ENCODE measurements at regions not wholly inside any gene's neighbourhood (a gene's known extent, or its start where the extent isn't known, plus 50 kb on each side); places are given as distances from the start of the nearest gene placed in this dataset.

DNA sequence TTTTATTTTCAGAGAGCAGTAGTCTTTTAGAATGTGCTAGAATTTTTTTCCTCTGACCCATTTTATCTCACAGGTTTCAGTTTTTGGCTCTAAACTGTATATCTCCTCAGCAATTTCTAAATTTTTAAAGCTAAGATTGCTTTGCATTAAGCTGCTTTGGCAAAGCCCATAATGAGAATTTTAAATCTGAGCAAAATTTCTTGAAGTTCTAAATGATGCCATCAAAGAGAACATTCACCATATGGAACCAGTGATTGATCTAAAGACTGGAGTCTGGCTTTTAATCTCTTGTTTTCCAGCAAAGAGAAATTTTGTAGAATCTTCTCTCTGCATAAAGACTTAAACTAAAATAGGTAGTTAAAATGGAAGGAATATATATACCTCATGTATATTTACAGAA is 313.6 kb downstream of the TBC1D32 start:
- H3K4me3 ChIP-seq (ENCODE audit: low read depth, low read length): no peak overlapping the region
- no peak for DNase-seq (ENCODE audit: low read depth)
- TF ChIP-seq CTCF (IDR thresholded peaks at IDR 0.05; ENCODE audit: insufficient read depth, low read depth, low read length): no peak

GRCh38 chr6:121008553-121008952 is 325.7 kb downstream of the TBC1D32 start:
- no peak for TF ChIP-seq CTCF (IDR thresholded peaks at IDR 0.05; ENCODE audit: insufficient read depth, low read depth, low read length)
- DNase-seq (ENCODE audit: low read depth): no peak
- no peak overlapping the region for H3K4me3 ChIP-seq (ENCODE audit: low read depth, low read length)

DNA sequence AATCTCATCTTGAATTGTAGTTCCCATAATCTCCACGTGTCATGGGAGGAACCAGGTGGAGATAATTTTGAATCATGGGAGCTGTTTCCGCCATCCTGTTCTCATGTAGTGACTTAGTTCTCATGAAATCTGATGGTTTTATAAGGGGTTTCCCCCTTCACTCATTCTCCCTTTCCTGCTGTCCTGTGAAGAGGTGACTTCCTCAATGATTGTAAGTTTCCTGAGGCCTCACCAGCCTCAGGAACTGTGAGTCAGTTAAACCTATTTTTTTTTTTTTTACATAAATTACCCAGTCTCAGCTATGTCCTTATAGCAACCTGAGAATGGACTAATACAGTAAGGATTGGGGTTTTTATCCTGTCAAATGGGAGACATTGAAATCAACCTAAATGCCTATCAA is 328.3 kb downstream of the TBC1D32 start:
- TF ChIP-seq CTCF (IDR thresholded peaks at IDR 0.05; ENCODE audit: insufficient read depth, low read depth, low read length): no peak
- no peak overlapping the region for H3K4me3 ChIP-seq (ENCODE audit: low read depth, low read length)
- DNase-seq (ENCODE audit: low read depth): no peak

DNA sequence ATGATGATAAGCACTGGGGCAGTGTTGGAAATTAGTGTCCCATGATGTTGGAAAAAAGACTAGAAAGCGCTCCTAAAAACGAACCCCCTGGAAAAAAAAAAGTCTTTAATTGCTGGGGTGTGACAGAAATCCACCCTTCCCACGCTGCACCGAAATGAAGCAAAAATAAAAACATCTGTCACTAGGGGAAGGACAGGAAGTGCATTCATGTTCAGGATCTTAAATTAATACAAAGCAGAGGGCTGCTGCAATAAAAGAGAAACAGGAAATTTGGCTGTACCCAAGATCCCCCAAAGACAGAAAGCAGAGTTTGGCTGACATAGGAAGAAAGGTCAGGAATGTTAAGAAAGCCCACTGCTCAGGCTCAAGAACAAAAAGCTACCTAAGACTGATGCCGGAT is 333.9 kb downstream of the TBC1D32 start:
- H3K4me3 ChIP-seq (ENCODE audit: low read depth, low read length): no peak overlapping the region
- TF ChIP-seq CTCF (IDR thresholded peaks at IDR 0.05; ENCODE audit: insufficient read depth, low read depth, low read length): no peak
- DNase-seq (ENCODE audit: low read depth): no peak

- no peak overlapping the region for H3K4me3 ChIP-seq (ENCODE audit: low read depth, low read length)
- no peak for TF ChIP-seq CTCF (IDR thresholded peaks at IDR 0.05; ENCODE audit: insufficient read depth, low read depth, low read length)
- DNase-seq (ENCODE audit: low read depth): no peak
Measured at GRCh38 chr6:120996340-120996739, 337.9 kb downstream of the TBC1D32 start.

- no peak for TF ChIP-seq CTCF (IDR thresholded peaks at IDR 0.05; ENCODE audit: insufficient read depth, low read depth, low read length)
- no peak for DNase-seq (ENCODE audit: low read depth)
- H3K4me3 ChIP-seq (ENCODE audit: low read depth, low read length): no peak overlapping the region
Measured at GRCh38 chr6:120994573-120994967, 339.7 kb downstream of the TBC1D32 start.

GRCh38 chr6:120993929-120994572 is 340.2 kb downstream of the TBC1D32 start:
- DNase-seq (ENCODE audit: low read depth): no peak

More at GRCh38 chr6:120993929-120994572, 340.2 kb downstream of the TBC1D32 start:
- no peak overlapping the region for H3K4me3 ChIP-seq (ENCODE audit: low read depth, low read length)
- TF ChIP-seq CTCF (IDR thresholded peaks at IDR 0.05; ENCODE audit: insufficient read depth, low read depth, low read length): no peak
